ENCODE measurements at regions not wholly inside any gene's neighbourhood (a gene's known extent, or its start where the extent isn't known, plus 50 kb on each side); places are given as distances from the start of the nearest gene placed in this dataset.

DNA sequence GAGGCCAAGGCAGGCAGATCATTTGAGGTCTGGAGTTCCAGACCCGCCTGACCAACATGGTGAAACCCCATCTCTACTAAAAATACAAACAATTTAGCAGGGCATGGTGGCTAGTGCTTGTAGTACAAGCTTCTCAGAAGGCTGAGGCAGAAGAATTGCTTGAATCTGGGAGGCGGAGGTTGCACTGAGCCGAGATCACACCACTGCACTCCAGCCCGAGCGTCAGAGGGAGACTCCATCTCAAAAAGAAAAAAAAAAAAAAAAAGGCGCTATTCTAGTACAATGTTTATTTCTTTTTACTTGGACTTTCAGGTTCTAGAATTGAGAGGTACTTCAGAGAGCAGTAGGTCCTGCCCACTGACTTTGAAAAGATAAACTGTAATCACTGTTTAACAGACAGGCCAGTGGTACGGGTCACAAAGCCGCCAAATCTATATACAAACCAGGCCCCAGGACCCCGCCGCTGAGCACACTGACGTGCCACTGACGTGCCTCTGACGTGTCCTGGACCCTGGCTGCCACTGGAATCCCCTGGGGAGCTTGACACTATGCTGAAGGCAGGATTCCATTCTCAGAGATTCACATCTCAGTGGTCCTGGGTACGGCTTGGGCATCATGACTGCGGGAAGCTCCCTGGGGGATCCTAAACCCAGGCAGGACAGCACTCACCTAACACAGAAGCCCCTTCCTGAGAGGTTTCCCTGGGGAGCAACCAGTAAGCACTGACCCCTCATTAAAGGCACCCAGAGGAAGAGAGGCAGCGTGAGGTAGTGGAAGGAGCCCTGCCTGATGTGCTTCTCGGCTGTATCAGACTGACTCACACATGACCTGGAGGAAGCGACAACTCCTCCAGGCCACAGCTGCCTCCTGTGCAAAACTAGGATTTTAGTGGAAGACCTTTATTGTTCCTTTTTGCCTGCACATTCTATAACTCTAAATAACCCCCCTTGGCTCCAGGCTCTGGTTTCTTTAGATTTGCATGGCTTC, 197.8 kb upstream of the MEIS1 start:
- peak; percentile 41; the same call in 1 of the 2 replicates for TF ChIP-seq ZIC2 (tag by site-specific recombination; IDR thresholded peaks at IDR 0.05)
- TF ChIP-seq ZNF529 (tag by site-specific recombination; IDR thresholded peaks at IDR 0.05; ENCODE audit: insufficient replicate concordance): no peak
- CTCF ChIA-PET: no interaction called here
- Histone ChIP-seq H3K9me3 (ENCODE audit: control insufficient read depth, insufficient read depth, low read depth, low read length) (no peaks in the 10 kb centered on the region), H3K4me3 (ENCODE audit: low read depth, low read length) (no peak overlapping the region), H3K27ac (ENCODE audit: extremely low read depth, low read depth, low read length) (no peak overlapping the region), H3K36me3 (ENCODE audit: control insufficient read depth in 2 of 2, insufficient read depth in 1 of 2, low read length in 2 of 2) (no peaks in the 10 kb centered on the region), H3K4me1 (ENCODE audit: control insufficient read depth, insufficient read depth, low read length) (no peaks in the 10 kb centered on the region)
- POLR2A ChIA-PET: no interaction called here

DNA sequence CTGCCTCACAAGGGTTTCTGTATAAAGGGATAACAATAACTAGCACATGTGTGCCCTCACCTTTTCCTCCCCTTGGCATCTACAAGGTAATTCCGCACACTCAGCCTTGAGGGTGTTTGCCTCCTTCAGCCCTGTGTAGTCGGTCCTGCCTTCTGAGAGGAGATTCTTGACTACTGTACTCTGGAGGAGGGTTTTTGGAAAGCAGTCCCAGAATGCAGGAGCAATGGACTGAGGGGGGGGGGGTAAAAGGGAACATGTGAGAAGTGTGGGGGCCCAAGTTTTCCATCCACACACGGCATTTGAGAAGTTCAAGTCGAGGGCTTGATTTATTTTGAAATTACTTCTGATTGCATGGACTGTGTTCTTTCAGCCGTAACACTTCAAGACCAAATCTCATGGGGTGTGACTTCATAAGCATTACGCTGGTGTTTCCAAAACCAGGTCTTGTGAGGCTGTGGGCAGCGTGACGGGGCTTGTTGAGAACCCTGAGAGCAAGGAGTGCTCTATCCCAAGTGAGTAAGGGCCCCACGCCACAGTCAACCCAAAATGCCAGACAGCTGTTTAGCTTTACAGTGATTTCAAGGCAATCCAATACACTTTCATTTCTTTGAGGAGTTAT, 198.7 kb upstream of the MEIS1 start:
- POLR2A ChIA-PET: no interaction called here
- H3K27ac ChIP-seq (ENCODE audit: extremely low read depth, low read depth, low read length): no peak overlapping the region

DNA sequence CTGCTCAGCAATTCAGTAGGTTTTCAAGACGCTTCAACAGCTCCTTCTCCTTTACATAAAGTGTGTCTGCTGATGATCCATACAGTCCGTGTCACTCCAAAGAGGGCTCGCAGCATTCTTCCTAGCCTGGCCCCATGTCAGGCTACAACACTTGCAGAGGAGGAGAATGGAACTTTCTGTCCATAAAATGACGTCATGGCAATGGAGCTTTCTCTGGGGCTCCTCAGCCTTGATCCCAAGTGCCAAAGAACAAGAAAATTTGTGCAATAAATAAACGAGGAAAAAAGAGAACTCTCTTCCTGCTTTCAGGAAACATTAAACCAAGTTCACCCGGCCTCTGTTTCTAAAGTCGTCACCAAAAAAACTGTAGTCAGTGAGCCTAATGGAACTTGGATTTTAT, 199.5 kb upstream of the MEIS1 start:
- Histone ChIP-seq H3K4me1 (ENCODE audit: control insufficient read depth, insufficient read depth, low read length) (no peaks in the 10 kb centered on the region), H3K9me3 (ENCODE audit: control insufficient read depth, insufficient read depth, low read depth, low read length) (no peaks in the 10 kb centered on the region), H3K4me3 (ENCODE audit: low read depth, low read length) (no peak overlapping the region), H3K36me3 (ENCODE audit: control insufficient read depth in 2 of 2, insufficient read depth in 1 of 2, low read length in 2 of 2) (no peaks in the 10 kb centered on the region), H3K27ac (ENCODE audit: extremely low read depth, low read depth, low read length) (no peak overlapping the region)
- ChIA-PET POLR2A (no interaction called here), CTCF (no interaction called here)
- no peak for TF ChIP-seq GLIS2 (tag by site-specific recombination; IDR thresholded peaks at IDR 0.05)
- TF ChIP-seq, protein P1, sequence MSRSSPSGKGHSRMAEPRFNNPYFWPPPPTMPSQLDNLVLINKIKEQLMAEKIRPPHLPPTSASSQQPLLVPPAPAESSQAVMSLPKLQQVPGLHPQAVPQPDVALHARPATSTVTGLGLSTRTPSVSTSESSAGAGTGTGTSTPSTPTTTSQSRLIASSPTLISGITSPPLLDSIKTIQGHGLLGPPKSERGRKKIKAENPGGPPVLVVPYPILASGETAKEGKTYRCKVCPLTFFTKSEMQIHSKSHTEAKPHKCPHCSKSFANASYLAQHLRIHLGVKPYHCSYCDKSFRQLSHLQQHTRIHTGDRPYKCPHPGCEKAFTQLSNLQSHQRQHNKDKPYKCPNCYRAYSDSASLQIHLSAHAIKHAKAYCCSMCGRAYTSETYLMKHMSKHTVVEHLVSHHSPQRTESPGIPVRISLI (tag by site-specific recombination; IDR thresholded peaks at IDR 0.05): no peak
- TF ChIP-seq, protein P2, sequence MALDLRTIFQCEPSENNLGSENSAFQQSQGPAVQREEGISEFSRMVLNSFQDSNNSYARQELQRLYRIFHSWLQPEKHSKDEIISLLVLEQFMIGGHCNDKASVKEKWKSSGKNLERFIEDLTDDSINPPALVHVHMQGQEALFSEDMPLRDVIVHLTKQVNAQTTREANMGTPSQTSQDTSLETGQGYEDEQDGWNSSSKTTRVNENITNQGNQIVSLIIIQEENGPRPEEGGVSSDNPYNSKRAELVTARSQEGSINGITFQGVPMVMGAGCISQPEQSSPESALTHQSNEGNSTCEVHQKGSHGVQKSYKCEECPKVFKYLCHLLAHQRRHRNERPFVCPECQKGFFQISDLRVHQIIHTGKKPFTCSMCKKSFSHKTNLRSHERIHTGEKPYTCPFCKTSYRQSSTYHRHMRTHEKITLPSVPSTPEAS (tag by site-specific recombination; IDR thresholded peaks at IDR 0.05): no peak
- no peak for TF ChIP-seq ZNF473 (tag by site-specific recombination; IDR thresholded peaks at IDR 0.05)
- TF ChIP-seq, protein P3, sequence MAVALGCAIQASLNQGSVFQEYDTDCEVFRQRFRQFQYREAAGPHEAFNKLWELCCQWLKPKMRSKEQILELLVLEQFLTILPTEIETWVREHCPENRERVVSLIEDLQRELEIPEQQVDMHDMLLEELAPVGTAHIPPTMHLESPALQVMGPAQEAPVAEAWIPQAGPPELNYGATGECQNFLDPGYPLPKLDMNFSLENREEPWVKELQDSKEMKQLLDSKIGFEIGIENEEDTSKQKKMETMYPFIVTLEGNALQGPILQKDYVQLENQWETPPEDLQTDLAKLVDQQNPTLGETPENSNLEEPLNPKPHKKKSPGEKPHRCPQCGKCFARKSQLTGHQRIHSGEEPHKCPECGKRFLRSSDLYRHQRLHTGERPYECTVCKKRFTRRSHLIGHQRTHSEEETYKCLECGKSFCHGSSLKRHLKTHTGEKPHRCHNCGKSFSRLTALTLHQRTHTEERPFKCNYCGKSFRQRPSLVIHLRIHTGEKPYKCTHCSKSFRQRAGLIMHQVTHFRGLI (tag by site-specific recombination; IDR thresholded peaks at IDR 0.05): no peak
- no peak for TF ChIP-seq MYNN (tag by site-specific recombination; IDR thresholded peaks at IDR 0.05; ENCODE audit: borderline replicate concordance)

More for the DNA sequence above, 198.7 kb upstream of the MEIS1 start:
- Histone ChIP-seq H3K9me3 (ENCODE audit: control insufficient read depth, insufficient read depth, low read depth, low read length) (no peaks in the 10 kb centered on the region), H3K4me1 (ENCODE audit: control insufficient read depth, insufficient read depth, low read length) (no peaks in the 10 kb centered on the region), H3K4me3 (ENCODE audit: low read depth, low read length) (no peak overlapping the region), H3K36me3 (ENCODE audit: control insufficient read depth in 2 of 2, insufficient read depth in 1 of 2, low read length in 2 of 2) (no peaks in the 10 kb centered on the region)
- no peak for TF ChIP-seq BCL11A (tag by site-specific recombination; IDR thresholded peaks at IDR 0.05; ENCODE audit: low read depth)
- TF ChIP-seq, protein P4, sequence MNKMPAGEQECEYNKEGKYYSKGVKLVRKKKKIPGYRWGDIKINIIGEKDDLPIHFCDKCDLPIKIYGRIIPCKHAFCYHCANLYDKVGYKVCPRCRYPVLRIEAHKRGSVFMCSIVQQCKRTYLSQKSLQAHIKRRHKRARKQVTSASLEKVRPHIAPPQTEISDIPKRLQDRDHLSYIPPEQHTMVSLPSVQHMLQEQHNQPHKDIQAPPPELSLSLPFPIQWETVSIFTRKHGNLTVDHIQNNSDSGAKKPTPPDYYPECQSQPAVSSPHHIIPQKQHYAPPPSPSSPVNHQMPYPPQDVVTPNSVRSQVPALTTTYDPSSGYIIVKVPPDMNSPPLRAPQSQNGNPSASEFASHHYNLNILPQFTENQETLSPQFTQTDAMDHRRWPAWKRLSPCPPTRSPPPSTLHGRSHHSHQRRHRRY (tag by site-specific recombination; IDR thresholded peaks at IDR 0.05): no peak
- TF ChIP-seq, protein P5, sequence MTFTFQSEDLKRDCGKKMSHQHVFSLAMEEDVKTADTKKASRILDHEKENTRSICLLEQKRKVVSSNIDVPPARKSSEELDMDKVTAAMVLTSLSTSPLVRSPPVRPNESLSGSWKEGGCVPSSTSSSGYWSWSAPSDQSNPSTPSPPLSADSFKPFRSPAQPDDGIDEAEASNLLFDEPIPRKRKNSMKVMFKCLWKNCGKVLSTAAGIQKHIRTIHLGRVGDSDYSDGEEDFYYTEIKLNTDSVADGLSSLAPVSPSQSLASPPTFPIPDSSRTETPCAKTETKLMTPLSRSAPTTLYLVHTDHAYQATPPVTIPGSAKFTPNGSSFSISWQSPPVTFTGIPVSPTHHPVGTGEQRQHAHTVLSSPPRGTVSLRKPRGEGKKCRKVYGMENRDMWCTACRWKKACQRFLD (tag by site-specific recombination; IDR thresholded peaks at IDR 0.05): no peak
- no peak for TF ChIP-seq KLF1 (tag by site-specific recombination; IDR thresholded peaks at IDR 0.05)
- no peak for TF ChIP-seq ZNF324 (tag by site-specific recombination; IDR thresholded peaks at IDR 0.05)
- no peak for TF ChIP-seq TRIM28 (IDR thresholded peaks at IDR 0.05; ENCODE audit: borderline replicate concordance, low read length)
- TF ChIP-seq ZNF747 (tag by site-specific recombination; IDR thresholded peaks at IDR 0.05): no peak
- TF ChIP-seq ZNF155 (tag by site-specific recombination; IDR thresholded peaks at IDR 0.05): no peak
- TF ChIP-seq, protein P6, sequence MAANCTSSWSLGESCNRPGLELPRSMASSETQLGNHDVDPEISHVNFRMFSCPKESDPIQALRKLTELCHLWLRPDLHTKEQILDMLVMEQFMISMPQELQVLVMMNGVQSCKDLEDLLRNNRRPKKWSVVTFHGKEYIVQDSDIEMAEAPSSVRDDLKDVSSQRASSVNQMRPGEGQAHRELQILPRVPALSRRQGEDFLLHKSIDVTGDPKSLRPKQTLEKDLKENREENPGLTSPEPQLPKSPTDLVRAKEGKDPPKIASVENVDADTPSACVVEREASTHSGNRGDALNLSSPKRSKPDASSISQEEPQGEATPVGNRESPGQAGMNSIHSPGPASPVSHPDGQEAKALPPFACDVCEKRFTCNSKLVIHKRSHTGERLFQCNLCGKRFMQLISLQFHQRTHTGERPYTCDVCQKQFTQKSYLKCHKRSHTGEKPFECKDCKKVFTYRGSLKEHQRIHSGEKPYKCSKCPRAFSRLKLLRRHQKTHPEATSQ (tag by site-specific recombination; IDR thresholded peaks at IDR 0.05): no peak
- TF ChIP-seq OVOL3 (tag by site-specific recombination; IDR thresholded peaks at IDR 0.05): no peak
- TF ChIP-seq BCL11B (tag by site-specific recombination; IDR thresholded peaks at IDR 0.05; ENCODE audit: low read depth): no peak
- TF ChIP-seq SCRT1 (tag by site-specific recombination; IDR thresholded peaks at IDR 0.05; ENCODE audit: borderline replicate concordance): no peak
- no peak for TF ChIP-seq ZBTB8A (tag by site-specific recombination; IDR thresholded peaks at IDR 0.05)
- TF ChIP-seq ZNF24 (tag by site-specific recombination; IDR thresholded peaks at IDR 0.05): no peak
- TF ChIP-seq ZNF510 (tag by site-specific recombination; IDR thresholded peaks at IDR 0.05; ENCODE audit: insufficient replicate concordance): no peak
- TF ChIP-seq ZNF830 (tag by site-specific recombination; IDR thresholded peaks at IDR 0.05; ENCODE audit: low read depth): no peak
- CTCF ChIA-PET: no interaction called here
